ENCODE measurements at regions not wholly inside any gene's neighbourhood (a gene's known extent, or its start where the extent isn't known, plus 50 kb on each side); places are given as distances from the start of the nearest gene placed in this dataset.
"Not testable (repeated sequence)": the region's sequence is repeated elsewhere in the genome, so short reads cannot be mapped to it uniquely, and the experiment has no call there.

DNA sequence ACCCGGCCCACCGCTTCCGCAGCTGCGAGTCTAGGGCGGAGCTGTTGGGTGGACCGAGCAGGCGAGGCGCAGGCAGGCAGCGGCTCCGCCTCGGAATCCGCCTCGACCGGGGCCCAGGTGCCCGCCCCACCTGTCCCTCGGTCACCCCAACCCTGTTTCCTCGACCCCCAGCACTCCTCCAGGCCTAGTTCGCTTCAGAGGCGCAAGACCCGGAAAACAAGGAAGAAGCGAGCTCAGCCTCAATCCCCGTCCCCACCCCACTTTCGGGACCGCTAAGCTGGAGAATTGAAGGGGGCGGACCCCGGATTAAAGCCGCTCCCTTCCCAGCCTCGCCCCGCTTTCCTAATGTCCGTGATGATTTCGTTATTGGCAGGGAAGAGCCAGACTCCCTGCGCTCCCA is 131.3 kb downstream of the POTEH start:
- not testable (repeated sequence) for TF ChIP-seq PRRX2 (CRISPR knock-in tag; IDR thresholded peaks at IDR 0.05); CTCF (IDR thresholded peaks at IDR 0.05); MAX (CRISPR knock-in tag; IDR thresholded peaks at IDR 0.05); FOXP1 (CRISPR knock-in tag; IDR thresholded peaks at IDR 0.05; ENCODE audit: borderline replicate concordance); ZNF138 (CRISPR knock-in tag; conservative IDR thresholded peaks at IDR 0.05); ZNF396 (CRISPR knock-in tag; IDR thresholded peaks at IDR 0.05; ENCODE audit: borderline replicate concordance); E2F1 (CRISPR knock-in tag; IDR thresholded peaks at IDR 0.05)

Measured in WTC11 (cell line).